HG02884 (cell line): ENCODE measurements at regions not wholly inside any gene's neighbourhood (a gene's known extent, or its start where the extent isn't known, plus 50 kb on each side); places are given as distances from the start of the nearest gene placed in this dataset.
"Not testable (repeated sequence)": the region's sequence is repeated elsewhere in the genome, so short reads cannot be mapped to it uniquely, and the experiment has no call there.

Experiments
- ATAC-seq: cut with Tn5 transposase; IDR thresholded peaks from one replicate; pipeline ENCODE4 v1.9.1; 2021; ENCODE audit warnings: mild to moderate bottlenecking, moderate library complexity; ENCODE audit not compliant: unreplicated experiment

GRCh38 chr2:35204881-35205280, 1150.7 kb upstream of the CRIM1 start:
- ATAC-seq = no peak

GRCh38 chr2:35204323-35204722, 1151.3 kb upstream of the CRIM1 start:
- ATAC-seq = no peak

- ATAC-seq = no peak
Observed at GRCh38 chr2:35199298-35199697, 1156.3 kb upstream of the CRIM1 start.

- no peak for ATAC-seq
Observed at GRCh38 chr2:35185861-35186412, 1169.6 kb upstream of the CRIM1 start.

- no peak for ATAC-seq
Observed at GRCh38 chr2:35184471-35184870, 1171.1 kb upstream of the CRIM1 start.

GRCh38 chr2:35176726-35177125, 1178.9 kb upstream of the CRIM1 start:
- not testable (repeated sequence) for ATAC-seq

GRCh38 chr2:35174845-35175244, 1180.7 kb upstream of the CRIM1 start:
- no peak for ATAC-seq

GRCh38 chr2:35172687-35173086, 1182.9 kb upstream of the CRIM1 start:
- ATAC-seq = no peak

- no peak for ATAC-seq
Observed at GRCh38 chr2:35168351-35168750, 1187.2 kb upstream of the CRIM1 start.

- ATAC-seq = no peak
Observed at GRCh38 chr2:35163948-35164347, 1191.6 kb upstream of the CRIM1 start.

GRCh38 chr2:35160871-35161270, 1194.7 kb upstream of the CRIM1 start:
- no peak for ATAC-seq

GRCh38 chr2:35125871-35126270, 1229.7 kb upstream of the CRIM1 start:
- no peak for ATAC-seq

GRCh38 chr2:35125278-35125677, 1230.3 kb upstream of the CRIM1 start:
- ATAC-seq = no peak

GRCh38 chr2:35116151-35116550, 1239.4 kb upstream of the CRIM1 start:
- ATAC-seq = no peak

GRCh38 chr2:35114765-35115164, 1240.8 kb upstream of the CRIM1 start:
- no peak for ATAC-seq

- ATAC-seq = not testable (repeated sequence)
Observed at GRCh38 chr2:35112367-35112766, 1243.2 kb upstream of the CRIM1 start.

GRCh38 chr2:35104309-35104708, 1251.3 kb upstream of the CRIM1 start:
- no peak for ATAC-seq

- no peak for ATAC-seq
Observed at GRCh38 chr2:35099342-35099741, 1256.2 kb upstream of the CRIM1 start.

GRCh38 chr2:35082072-35082471, 1273.5 kb upstream of the CRIM1 start:
- ATAC-seq = no peak

- no peak for ATAC-seq
Observed at GRCh38 chr2:35081622-35082015, 1274.0 kb upstream of the CRIM1 start.

GRCh38 chr2:35081001-35081621, 1274.5 kb upstream of the CRIM1 start:
- no peak for ATAC-seq

- no peak for ATAC-seq
Observed at GRCh38 chr2:35080231-35080910, 1275.2 kb upstream of the CRIM1 start.
